T-cell (primary cell): ENCODE measurements at regions not wholly inside any gene's neighbourhood (a gene's known extent, or its start where the extent isn't known, plus 50 kb on each side); places are given as distances from the start of the nearest gene placed in this dataset.

Experiments used
- ATAC-seq, 4 experiments: fragments of 200-7000 bp in 3 of 4; fragments of 150-1000 bp in 1 of 4; cut with Tn5 transposase; replicated peaks in 1 of 4; 1 replicate in 3 of 4; 2 replicates in 1 of 4; pipeline ENCODE4 v1.10.0; 2021; ENCODE audit warnings: moderate library complexity in 3 of 4, mild to moderate bottlenecking in 2 of 4, moderate number of reproducible peaks in 1 of 4
- CTCF ChIA-PET, 2 donors: fragments of 300-600 bp; sonication (Branson Sonifier 250); formaldehyde crosslinking; loops; one replicate each; lab custom pipeline; 2022; ENCODE audit warnings: antibody characterized with exemption in 2 of 2; lab: Charles Lee
- POLR2A ChIA-PET, 2 donors: fragments of 300-600 bp; sonication (Branson Sonifier 250); formaldehyde crosslinking; loops; one replicate each; lab custom pipeline; 2022; ENCODE audit warnings: antibody characterized with exemption in 2 of 2; lab: Charles Lee
- DNase-seq, 35 experiments: peaks; one replicate each; pipeline versions ENCODE4 v3.0.0 to v3.0.0-alpha.2; 2013 to 2023
- H3K27ac ChIP-seq: one replicate; pipeline ENCODE4 v1.5.1; 2013; ENCODE audit warnings: low read length
- H3K27me3 ChIP-seq, 2 experiments: replicated peaks in 1 of 2; 1 replicate in 1 of 2; 2 replicates in 1 of 2; pipeline versions ENCODE4 v1.6.1 to v1.7.0; 2013; ENCODE audit warnings: low read length in 1 of 2, mixed read lengths in 1 of 2; ENCODE audit not compliant: control insufficient read depth in 2 of 2, insufficient read depth in 2 of 2; ENCODE audit errors: extremely low read depth in 1 of 2
- H3K36me3 ChIP-seq, 2 donors: 1 replicate in 1 of 2; 2 replicates in 1 of 2; pipeline versions ENCODE4 v1.6.1 to v1.7.0; 2013; ENCODE audit warnings: low read length in 1 of 2; ENCODE audit not compliant: control insufficient read depth in 2 of 2, insufficient read depth in 1 of 2; ENCODE audit errors: extremely low read depth in 1 of 2
- H3K4me1 ChIP-seq, 2 experiments: 1 replicate in 1 of 2; 2 replicates in 1 of 2; pipeline versions ENCODE4 v1.6.1 to v1.7.0; 2013; ENCODE audit warnings: low read length in 2 of 2, mixed read lengths in 1 of 2; ENCODE audit not compliant: insufficient read depth in 2 of 2, control insufficient read depth in 1 of 2; ENCODE audit errors: extremely low read depth in 1 of 2
- H3K4me3 ChIP-seq, 2 donors: 1 replicate in 1 of 2; 2 replicates in 1 of 2; pipeline versions ENCODE4 v1.5.1 to v1.7.0; 2013; ENCODE audit warnings: mild to moderate bottlenecking in 2 of 2, low read length in 1 of 2, moderate library complexity in 1 of 2; ENCODE audit not compliant: control insufficient read depth in 1 of 2; ENCODE audit errors: extremely low read depth in 1 of 2
- H3K9me3 ChIP-seq: 2 replicates; pipeline ENCODE4 v1.7.0; 2013
- H3K27ac Mint-ChIP-seq, 2 donors: one replicate each; pipeline ENCODE4 v1.8.0; 2020 to 2021; ENCODE audit warnings: mild to moderate bottlenecking in 2 of 2, mixed read lengths in 2 of 2
- H3K27me3 Mint-ChIP-seq, 2 donors: one replicate each; pipeline ENCODE4 v1.8.0; 2021 to 2022; ENCODE audit warnings: mixed read lengths in 2 of 2
- H3K36me3 Mint-ChIP-seq: one replicate; pipeline ENCODE4 v1.8.0; 2021; ENCODE audit warnings: mixed read lengths
- H3K4me1 Mint-ChIP-seq, 3 donors: one replicate each; pipeline ENCODE4 v1.8.0; 2020 to 2022; ENCODE audit warnings: mixed read lengths in 3 of 3, mild to moderate bottlenecking in 1 of 3
- H3K4me3 Mint-ChIP-seq, 3 donors: one replicate each; pipeline ENCODE4 v1.8.0; 2020 to 2022; ENCODE audit warnings: mild to moderate bottlenecking in 3 of 3, mixed read lengths in 3 of 3, moderate library complexity in 3 of 3
- H3K9me3 Mint-ChIP-seq, 3 donors: one replicate each; pipeline ENCODE4 v1.8.0; 2020 to 2022; ENCODE audit warnings: mixed read lengths in 3 of 3
- WGBS: methylation state at CpG from one replicate; pipeline ENCODE4 v1.1.5; 2013; ENCODE audit warnings: missing lambda C conversion rate; ENCODE audit not compliant: insufficient coverage; 5-methylcytosine and 5-hydroxymethylcytosine counted together

DNA sequence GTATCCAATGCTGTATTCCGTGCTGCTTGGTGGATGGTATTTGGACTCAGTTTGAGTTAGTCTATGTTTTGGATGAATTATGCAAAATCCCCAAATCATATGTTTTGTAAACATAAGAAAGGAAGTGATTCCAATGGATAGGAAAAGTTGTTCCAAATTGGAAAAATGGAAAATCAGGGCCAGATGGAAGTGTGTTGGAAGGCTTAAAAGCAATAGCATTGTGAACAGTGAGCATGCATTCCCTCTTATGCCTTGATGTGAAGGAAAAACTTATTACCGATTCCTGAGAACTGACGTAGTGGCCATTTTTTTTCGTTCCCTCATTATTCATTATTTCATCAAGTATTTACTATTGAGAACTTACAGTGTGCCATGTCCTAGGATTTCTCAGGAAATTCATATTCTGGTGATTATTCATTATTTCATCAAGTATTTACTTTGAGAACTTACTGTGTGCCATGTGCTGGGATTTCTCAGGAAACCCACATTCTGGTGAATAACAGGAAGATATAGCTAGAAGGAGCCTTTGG lies 144.1 kb upstream of the TPRG1 start:
- peaks cover 11 to 13% of the 10 kb centered on the region in 2 donors for H3K27me3 Mint-ChIP-seq
- Histone ChIP-seq H3K27ac (no peak overlapping the region), H3K4me1 (no peaks in the 10 kb centered on the region), H3K36me3 (no peaks in the 10 kb centered on the region), H3K27me3 (peaks cover 0 to 15% of the 10 kb centered on the region in 2 experiments), H3K9me3 (no peaks in the 10 kb centered on the region), H3K4me3 (no peak overlapping the region)
- no peaks in the 10 kb centered on the region for H3K9me3 Mint-ChIP-seq
- H3K4me1 Mint-ChIP-seq, result no peaks in the 10 kb centered on the region
- no CpG with 5 or more reads among the region's 4 CpGs for WGBS
- ChIA-PET CTCF (no interaction called here), POLR2A (no interaction called here)
- ATAC-seq, result no peak
- H3K36me3 Mint-ChIP-seq, result no peaks in the 10 kb centered on the region
- no peak overlapping the region for H3K4me3 Mint-ChIP-seq
- no peak overlapping the region for H3K27ac Mint-ChIP-seq
- no peak for DNase-seq

GRCh38 chr3:189038773-189039745 lies 132.7 kb upstream of the TPRG1 start:
- no peak overlapping the region for H3K4me3 Mint-ChIP-seq
- Histone ChIP-seq H3K27me3 (no peaks in the 10 kb centered on the region), H3K27ac (no peak overlapping the region), H3K4me1 (peaks cover 2 to 5% of the 10 kb centered on the region in 2 experiments), H3K9me3 (no peaks in the 10 kb centered on the region), H3K4me3 (no peak overlapping the region), H3K36me3 (no peaks in the 10 kb centered on the region)
- ChIA-PET POLR2A (interaction anchor here in 1 of 2 donors (0.6 kb wide), 1 partner anchor 1276 kb away, joined by 3 read pairs; no protein-coding TSS in a partner anchor), CTCF (interaction anchor here (0.6 to 7.3 kb wide), 10 partner anchors 33 to 1299 kb away, joined by 3 to 135 read pairs (median 4); partner anchors contain the start of gene BCL6 (in 1 of the 2))
- DNase-seq, result no peak
- ATAC-seq, result no peak
- H3K27me3 Mint-ChIP-seq, result no peaks in the 10 kb centered on the region
- H3K4me1 Mint-ChIP-seq, result peaks cover 9 to 14% (median 13%) of the 10 kb centered on the region in 3 donors
- no peaks in the 10 kb centered on the region for H3K36me3 Mint-ChIP-seq
- no CpG with 5 or more reads among the region's 2 CpGs for WGBS
- no peaks in the 10 kb centered on the region for H3K9me3 Mint-ChIP-seq
- peak overlapping the region; percentile 51 to 82 for H3K27ac Mint-ChIP-seq

DNA sequence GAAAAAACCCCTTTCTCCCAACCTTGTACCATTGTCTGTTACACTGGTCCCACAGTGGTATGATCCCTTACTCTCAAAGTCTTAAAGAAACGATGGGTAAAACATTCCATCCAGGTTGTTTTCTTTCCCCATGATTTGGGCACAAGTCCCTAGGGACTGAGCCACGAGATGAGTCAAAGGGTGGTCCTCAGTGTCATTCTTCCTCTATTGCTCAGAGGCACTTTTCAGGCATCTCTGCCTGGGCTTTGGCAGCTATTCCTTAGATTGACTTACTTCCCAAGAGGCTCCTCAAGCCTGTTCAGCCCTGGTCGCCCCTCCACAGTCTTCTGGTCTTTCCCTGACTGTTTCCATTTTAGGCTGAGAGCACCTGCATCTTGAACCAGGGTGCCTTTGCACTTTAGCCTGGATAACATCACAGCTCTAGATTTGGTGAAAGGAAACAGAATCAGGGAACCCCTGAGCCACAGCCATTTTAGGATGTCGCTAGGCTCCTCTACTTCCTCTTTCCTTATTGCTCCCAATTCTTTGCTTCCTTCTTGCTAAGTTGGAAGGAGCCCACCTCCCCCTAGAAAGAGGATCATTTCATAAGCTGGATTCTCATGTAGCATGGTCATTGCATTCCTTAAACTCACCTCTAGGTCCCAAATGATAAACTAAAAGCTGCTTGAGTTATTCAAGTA lies 131.0 kb upstream of the TPRG1 start:
- Mint-ChIP-seq H3K4me3 (no peak overlapping the region), H3K9me3 (no peaks in the 10 kb centered on the region), H3K36me3 (no peaks in the 10 kb centered on the region), H3K27me3 (no peaks in the 10 kb centered on the region), H3K27ac (peak overlapping the region in 1 of 2 donors; percentile 79), H3K4me1 (peaks cover 9 to 14% (median 13%) of the 10 kb centered on the region in 3 donors)
- no peak overlapping the region for H3K27ac ChIP-seq
- H3K36me3 ChIP-seq, result no peaks in the 10 kb centered on the region
- CTCF ChIA-PET, result interaction anchor here (0.5 to 7.3 kb wide), 23 partner anchors 7 to 1305 kb away, joined by 3 to 135 read pairs (median 5); partner anchors contain the start of gene BCL6 (in 1 of the 2)
- 46% methylated on average over 2 of the region's 4 CpGs for WGBS
- peaks cover 2 to 5% of the 10 kb centered on the region in 2 experiments for H3K4me1 ChIP-seq
- no peak overlapping the region for H3K4me3 ChIP-seq
- no peaks in the 10 kb centered on the region for H3K27me3 ChIP-seq
- POLR2A ChIA-PET, result interaction anchor here in 1 of 2 donors (0.5 to 1.1 kb wide), 4 partner anchors 101 to 1297 kb away, joined by 3 to 10 read pairs (median 6); no protein-coding TSS in a partner anchor
- no peaks in the 10 kb centered on the region for H3K9me3 ChIP-seq
- no peak for ATAC-seq
- DNase-seq, result no peak

DNA sequence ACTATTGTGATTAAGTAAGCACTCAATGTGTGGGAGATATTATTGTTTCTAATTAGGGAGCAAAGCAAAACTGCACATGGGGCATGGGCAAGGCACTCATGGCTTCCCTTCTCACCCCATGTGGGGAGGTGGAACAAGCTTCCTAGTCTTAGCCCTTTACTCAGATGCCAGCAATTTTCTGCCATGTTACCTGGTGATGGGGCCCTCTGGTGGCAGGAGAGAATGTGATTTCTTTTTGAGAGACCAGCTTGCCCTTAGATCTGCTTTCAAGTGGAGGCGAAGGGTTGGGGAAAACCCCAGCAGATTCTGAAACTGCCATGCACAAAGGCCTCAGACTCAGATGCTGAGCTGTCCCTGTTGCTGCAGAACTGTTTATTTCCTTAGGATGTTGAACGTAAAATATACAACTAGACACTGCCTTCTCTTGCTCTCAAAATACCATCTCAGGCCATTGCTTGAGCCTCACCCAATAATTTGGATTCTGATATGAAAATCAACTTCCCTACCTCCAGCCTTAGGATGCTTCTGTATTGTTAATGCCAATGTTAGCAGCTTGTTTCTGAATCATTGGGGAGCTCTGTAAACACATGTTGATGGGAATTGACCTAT lies 130.2 kb upstream of the TPRG1 start:
- H3K27ac ChIP-seq, result peak overlapping the region; percentile 55
- POLR2A ChIA-PET, result interaction anchor here (0.6 to 1.1 kb wide), 6 partner anchors 94 to 1304 kb away, joined by 3 to 10 read pairs (median 4); no protein-coding TSS in a partner anchor
- no peak overlapping the region for H3K4me3 ChIP-seq
- DNase-seq (peak; percentile 44 to 86 (median 66)), ATAC-seq (peak; percentile 98 to 100 (median 100))
- H3K27ac Mint-ChIP-seq, result peak overlapping the region; percentile 79 to 83
- no peaks in the 10 kb centered on the region for H3K27me3 Mint-ChIP-seq
- WGBS, result 18% methylated on average over 1 of the region's 2 CpGs
- H3K9me3 ChIP-seq, result no peaks in the 10 kb centered on the region
- H3K9me3 Mint-ChIP-seq, result no peaks in the 10 kb centered on the region
- H3K4me3 Mint-ChIP-seq, result no peak overlapping the region
- no peaks in the 10 kb centered on the region for H3K36me3 Mint-ChIP-seq
- H3K4me1 ChIP-seq, result peaks cover 2 to 5% of the 10 kb centered on the region in 2 experiments
- CTCF ChIA-PET, result interaction anchor here (0.5 to 7.3 kb wide), 30 partner anchors 8 to 1306 kb away, joined by 3 to 135 read pairs (median 4); partner anchors contain the start of gene BCL6 (in 1 of the 2)
- no peaks in the 10 kb centered on the region for H3K27me3 ChIP-seq
- no peaks in the 10 kb centered on the region for H3K36me3 ChIP-seq
- peaks cover 9 to 14% (median 13%) of the 10 kb centered on the region in 3 donors for H3K4me1 Mint-ChIP-seq

GRCh38 chr3:189042832-189043231 lies 128.9 kb upstream of the TPRG1 start:
- no peak for DNase-seq
- H3K36me3 Mint-ChIP-seq, result no peaks in the 10 kb centered on the region

More at GRCh38 chr3:189042832-189043231, 128.9 kb upstream of the TPRG1 start:
- Mint-ChIP-seq H3K4me1 (peaks cover 9 to 14% (median 13%) of the 10 kb centered on the region in 3 donors), H3K27ac (no peak overlapping the region), H3K27me3 (no peaks in the 10 kb centered on the region), H3K9me3 (no peaks in the 10 kb centered on the region), H3K4me3 (no peak overlapping the region)
- H3K9me3 ChIP-seq, result no peaks in the 10 kb centered on the region
- POLR2A ChIA-PET, result no interaction called here
- no peak for ATAC-seq
- H3K4me3 ChIP-seq, result no peak overlapping the region
- no peaks in the 10 kb centered on the region for H3K36me3 ChIP-seq
- peaks cover 2 to 5% of the 10 kb centered on the region in 2 experiments for H3K4me1 ChIP-seq
- WGBS, result no CpG with 5 or more reads among the region's 4 CpGs
- H3K27me3 ChIP-seq, result no peaks in the 10 kb centered on the region
- no peak overlapping the region for H3K27ac ChIP-seq
- CTCF ChIA-PET, result interaction anchor here (0.5 to 7.3 kb wide), 7 partner anchors 8 to 1365 kb away, joined by 3 to 135 read pairs (median 16); no protein-coding TSS in a partner anchor
